ENCODE measurements at regions not wholly inside any gene's neighbourhood (a gene's known extent, or its start where the extent isn't known, plus 50 kb on each side); places are given as distances from the start of the nearest gene placed in this dataset.

DNA sequence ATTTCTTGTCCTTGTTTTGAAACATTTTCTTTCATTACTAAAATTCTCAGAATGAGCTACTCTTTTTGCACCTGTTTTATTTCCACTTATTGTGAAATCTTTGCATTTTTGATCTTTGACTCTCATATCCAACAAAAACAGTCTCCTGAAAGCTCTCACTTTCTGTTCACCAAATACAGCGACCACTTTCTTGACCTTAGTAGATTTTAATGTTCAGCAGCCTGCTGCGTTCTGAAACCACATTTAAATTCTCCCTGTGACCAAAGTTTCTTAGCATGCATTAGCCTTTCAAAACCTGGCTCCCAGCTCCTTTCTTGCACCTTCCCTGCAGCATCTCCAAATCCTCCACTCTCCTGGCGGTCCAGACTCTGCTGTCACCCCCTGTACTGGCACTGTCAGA is 404.4 kb upstream of the PDE3A start:
- no peak for ATAC-seq

DNA sequence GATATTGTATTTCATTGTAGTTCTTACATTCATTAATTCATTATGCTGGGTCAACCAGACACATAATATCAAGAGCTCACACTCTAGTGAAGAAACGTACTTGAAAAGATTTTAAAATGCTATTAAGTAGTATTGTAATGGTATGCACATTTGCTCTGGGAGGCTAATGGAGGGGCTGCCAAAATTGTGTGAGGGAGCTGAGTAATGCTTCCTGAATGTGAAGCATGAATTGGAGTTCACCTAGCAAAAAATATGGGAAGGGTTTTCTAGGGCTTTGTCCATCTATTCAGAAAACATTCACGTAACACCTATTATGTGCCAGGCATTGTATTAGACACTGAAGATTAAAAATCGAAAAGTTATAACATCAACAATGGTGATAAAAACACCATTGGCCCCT is 403.8 kb upstream of the PDE3A start:
- no peak for ATAC-seq

DNA sequence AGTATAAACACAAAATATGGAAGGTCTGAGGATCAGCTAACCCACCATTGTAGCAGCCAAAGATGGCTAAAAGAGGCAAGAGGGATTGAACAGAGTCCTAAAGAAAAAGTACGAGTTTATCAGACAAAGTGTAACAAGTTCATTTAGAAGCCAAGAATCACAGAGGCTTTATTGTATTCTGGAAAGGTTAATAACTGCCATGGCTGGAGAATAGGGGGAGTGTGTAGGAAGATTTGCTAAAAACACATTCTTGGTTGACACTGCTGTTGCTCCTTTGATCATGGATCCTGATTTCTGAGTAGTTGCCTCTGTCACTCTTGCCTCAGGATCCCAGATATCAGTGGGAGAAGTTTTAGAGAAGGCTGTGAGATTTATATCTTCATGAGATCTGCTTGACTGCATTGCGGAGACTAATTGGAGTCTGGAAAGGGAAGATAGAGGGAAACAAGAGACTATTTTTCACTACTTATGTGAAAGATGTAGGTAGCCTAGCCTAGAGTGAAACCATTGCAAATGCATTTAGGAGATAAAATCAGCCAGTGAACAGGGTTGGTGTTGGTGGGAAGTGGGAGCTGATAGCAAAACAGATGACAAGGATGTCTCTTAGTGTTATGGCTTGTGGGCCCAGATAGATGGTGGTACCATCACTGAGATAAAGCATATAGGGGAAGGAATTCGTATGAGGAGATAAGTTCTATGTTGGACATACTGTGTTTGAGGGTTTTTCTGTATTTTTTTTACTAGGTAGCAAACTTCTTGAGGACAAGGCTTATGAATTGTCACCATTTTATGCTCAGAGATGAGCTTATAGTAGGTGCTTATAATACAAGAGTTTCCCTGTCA is 402.9 kb upstream of the PDE3A start:
- ATAC-seq, result no peak

DNA sequence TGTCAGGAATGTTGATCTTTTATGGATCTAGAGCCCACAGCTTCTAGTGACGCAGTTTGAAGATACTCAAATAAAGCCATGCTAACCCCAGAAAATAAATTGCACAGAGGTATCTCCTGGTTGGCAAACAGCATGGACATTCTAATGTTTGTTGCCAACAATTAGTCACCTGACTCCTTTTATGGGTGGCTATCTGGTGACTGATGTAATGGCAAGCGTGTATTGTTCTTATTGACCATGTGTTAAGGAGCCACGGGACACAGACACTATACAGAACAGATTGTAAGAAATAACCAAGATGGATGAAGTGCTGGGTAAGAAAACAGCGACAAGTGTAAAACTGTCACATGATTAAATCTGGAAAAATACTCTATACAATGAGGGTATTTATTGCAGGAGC is 401.3 kb upstream of the PDE3A start:
- ATAC-seq, result no peak

DNA sequence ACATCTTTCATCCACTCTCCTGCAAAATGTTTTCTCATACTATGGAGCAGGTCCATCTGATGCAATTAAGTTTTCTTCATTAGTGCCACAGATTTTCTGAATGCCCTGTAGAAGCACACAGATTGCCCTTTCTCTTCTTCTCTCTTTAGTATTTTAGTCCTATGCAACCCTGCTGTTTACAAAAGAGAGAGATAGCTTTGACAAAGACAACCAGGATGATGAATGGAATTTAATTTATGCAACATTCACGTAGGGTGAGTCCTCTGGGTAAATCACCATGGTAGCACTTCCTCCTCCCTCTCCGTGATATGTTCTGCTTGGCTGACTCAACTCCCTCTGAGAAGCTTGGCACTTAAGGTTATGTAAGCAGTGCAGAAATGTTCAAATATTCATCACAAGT is 400.9 kb upstream of the PDE3A start:
- peak; percentile 94 for ATAC-seq

DNA sequence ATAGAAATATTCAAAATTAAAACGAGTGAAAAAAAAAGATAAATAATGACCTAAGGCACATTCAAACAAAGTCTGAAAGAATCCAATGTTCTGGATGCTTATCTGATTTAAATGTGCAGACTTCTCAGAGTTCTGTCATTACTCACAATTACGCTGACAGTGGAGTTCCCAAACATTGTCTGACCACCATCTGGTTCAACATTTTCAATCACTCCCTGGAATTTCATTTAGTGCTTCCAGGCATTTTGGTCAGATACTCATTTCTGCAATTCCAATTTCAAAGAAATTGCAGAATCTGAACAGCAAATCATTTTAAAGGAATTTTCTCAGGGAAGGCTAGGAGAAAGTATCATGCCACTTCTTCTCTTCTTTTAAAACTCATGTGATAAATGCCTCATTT is 398.2 kb upstream of the PDE3A start:
- no peak for ATAC-seq

DNA sequence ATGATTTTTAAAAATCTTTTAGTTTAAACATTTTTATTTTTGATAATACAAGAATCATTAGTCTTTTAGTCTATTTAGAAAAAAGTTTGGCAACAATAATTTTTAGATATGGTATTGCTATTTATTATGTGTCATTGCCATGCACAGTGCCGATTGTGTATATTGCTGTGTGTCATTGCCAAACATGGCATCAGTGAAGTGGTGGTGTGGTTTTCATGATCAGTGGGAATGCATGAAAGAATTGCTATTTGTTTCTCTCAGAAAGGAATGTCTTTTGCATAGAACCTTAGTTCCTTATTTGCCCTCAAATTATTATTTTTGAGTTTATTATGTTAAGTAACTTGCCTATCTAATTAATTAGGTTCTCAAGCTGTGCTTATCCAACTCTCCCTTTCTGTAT is 397.5 kb upstream of the PDE3A start:
- no peak for ATAC-seq

DNA sequence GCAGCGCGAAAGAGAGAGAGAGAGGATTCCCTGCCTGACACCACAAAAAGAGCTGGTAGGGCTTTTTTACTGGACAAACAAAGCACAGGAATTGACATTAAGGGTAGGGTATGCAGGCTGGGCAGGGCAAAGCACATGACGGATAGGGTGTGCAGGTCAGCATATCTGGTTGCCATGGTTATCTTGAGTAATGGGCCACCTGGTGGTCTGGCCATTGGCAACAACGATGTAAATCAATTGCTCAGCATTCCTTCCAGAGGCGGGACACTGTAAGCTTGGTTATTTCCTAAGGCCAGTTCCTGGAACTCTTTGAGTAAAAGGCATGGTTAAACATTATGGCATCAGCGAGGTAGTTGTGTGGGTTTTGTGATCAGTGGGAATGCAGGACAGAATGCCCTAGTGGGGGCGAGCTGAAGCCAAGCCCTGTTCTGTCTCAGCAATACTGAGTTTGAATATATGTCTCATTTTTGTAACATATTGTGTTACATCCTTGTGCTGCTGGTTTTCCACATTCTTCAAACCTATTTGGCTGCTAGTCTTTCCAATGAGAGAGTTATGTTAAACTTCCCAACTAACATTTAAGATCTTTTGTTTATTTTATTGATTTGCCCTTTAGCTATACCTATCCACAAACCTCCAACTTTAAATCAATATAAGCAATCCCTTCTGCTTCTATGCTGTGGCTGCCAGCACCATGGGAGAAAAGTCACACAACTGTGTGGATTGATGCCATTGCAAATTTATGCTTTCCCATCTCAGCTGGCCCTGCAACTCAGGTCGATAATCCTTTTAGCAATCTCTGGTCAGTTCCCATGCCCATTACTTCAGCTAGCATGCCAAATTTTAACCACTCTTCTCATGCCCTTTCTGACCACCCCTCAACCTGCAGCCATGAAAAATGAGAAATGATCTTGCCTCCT is 396.7 kb upstream of the PDE3A start:
- no peak for ATAC-seq

DNA sequence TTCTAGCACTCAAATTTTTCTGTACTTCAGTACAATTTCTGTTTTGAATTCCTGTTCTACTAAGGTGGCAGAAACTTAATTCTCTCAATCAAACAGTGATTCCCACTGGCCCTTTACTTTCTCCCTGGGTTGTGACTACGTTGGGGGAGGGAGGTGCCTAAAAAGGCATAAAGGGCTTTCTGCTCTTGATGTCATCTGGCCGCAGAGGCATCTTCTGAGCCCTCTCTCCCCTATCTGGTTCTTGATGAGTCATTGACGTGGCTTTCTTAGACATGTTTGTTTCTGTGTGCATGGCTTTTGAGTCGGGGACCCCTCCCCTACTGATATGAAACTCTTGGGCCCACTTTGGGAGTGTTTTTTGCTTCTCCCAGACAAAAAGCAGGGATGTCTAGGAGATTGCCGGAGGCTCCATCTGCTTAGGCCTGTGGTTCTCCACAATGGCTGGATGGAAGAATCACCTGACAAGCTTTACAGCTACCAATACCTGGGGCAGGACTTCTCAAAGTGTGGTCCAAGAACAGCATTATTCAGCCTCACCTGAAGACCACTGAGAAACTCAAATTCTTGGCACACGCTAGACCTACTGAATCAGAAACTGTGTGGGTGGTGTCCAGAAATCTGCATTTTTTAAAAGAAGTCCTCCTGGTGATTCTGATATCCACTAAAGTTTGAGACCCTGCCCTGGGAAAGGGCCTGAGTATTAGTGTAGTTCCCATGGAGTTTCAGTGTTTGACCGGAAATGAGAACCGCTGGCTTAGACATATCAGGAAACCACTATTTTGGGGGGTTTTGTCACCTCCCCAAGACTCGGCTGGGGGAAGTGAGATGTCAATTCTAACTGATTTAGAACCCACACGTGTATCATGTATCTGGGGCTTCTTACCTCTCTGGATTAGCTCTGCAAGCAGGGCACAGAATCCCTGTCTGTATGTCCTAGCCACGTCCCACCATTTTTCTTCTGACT is 395.7 kb upstream of the PDE3A start:
- ATAC-seq, result no peak

DNA sequence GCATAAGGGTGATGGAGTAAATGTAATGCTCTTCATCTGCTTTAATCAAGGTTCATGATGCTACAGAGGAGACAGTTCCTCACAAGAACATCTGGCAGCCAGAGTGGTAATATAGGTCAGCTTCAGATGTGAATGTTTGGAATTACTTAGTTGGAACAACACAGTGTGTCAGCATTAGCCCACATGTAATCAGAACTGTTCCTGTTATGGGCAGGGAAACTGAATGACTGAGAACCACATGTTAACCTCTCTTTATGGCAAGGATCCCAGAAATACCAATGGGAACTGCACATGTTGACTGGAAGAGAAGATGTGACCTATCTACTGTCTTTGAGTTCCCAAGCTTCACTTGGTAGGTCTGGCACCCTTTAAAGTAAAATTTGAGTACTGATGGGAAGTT is 390.1 kb upstream of the PDE3A start:
- ATAC-seq, result no peak

DNA sequence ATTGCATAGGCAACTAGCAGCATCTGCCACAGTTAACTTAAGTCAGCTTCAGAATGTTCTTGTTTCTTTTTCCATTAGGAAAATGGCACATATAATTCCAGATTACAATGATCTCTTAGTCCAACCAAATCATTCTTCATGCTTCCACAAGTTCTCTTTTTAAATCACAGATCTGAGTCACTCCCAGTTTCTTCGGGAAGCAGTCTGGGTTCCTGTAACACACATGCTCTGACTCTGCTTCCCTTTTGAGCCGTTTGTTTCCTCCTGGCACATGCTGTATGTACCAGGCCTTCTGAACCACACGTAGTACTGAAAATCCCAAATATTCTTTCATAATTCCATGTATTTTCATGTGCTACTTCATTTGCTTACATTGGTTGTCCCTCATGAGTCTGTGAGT is 388.8 kb upstream of the PDE3A start:
- ATAC-seq, result peak; percentile 61

DNA sequence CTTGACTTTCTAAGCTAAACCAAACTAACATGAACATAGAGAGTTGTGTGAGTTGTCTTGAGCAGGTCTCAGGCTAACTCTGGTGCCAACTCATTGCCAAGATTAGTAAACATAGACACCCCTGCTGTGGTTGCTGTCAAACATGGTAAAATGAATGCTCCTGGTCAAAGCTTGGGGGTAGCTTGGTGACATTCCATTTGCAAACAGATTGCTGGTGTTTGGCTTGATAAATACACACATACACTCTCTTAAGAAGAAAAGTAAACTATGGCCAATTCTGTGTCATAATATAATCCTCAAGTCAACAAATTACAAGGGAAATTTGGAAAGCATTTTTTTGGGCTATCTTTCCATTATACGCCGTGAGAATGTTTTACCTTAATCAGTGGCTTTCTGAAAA is 386.4 kb upstream of the PDE3A start:
- ATAC-seq, result no peak

DNA sequence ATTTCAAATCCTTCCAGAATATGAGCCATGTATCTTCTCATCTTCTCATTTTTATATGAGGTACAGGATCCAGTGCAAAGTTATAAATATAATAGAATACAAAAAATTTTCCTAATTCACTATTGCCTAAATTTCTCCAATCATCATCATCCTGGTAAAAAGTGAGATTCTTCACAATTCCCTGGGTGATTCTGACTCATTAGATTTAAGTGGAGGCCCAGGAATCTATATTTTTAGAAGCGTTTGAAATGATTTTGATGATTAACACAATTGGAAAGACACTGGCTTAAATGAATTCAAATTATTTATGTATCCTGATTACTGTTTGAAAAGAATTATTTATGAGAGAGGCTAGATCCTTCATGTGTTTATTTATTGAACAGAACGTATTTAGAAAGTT is 380.3 kb upstream of the PDE3A start:
- no peak for ATAC-seq

DNA sequence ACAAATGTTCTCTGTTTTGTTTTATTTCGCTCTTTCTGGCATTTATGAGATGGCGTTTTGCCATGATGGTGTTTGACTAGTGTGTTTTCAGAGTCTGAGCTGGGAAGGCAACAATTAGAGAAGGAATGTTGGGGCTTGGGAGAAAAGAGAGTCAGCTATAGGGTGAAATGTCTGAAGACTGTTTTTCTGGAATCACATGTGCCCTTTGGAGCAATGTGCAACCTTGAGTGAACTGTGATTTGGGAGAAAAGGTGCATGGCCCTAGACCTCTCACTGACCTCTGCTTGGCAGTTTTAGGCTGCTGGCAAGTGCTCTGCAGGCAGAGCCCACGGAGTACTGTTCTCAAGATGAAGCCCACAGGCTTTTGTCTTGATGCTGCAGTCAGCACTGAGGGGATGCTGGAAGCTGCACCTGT is 379.9 kb upstream of the PDE3A start:
- no peak for ATAC-seq

DNA sequence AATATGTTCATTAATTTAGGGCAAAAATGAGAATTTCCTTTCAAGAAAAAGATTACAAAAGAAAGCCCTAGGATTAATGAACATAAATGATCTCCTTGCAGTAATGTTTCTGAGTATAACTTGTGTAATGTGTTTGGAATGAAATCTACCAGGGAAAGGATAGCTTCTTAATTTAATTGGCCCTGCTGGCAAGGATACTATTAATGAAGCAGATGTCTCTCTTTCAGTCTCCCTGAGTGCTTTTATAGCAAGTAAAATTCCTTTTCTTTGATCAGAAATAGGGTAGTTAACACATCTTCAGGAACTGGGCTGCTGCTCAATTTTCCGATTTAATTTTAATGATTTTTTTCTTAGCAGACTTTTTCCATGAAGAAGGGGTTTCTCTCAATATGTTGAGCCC is 379.4 kb upstream of the PDE3A start:
- ATAC-seq, result no peak

DNA sequence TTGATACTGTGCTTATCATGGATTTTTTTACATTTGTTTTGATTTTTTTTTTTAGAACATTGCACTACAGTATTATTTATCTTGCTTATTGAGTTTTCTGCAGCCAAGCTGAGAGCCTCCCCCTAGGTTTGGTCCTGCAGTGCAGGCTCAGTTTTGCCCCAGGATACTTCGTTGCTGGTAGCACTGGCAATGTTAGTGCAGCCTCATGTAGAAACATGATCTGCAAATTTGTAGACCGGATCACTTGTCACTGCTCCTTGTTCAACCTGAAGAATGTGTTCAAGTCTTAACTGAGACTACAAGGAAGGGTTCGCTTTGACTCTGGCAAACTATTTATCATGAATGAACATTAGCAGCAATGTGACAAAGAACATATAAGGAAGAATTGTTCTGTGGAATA is 377.2 kb upstream of the PDE3A start:
- peak; percentile 38 for ATAC-seq

DNA sequence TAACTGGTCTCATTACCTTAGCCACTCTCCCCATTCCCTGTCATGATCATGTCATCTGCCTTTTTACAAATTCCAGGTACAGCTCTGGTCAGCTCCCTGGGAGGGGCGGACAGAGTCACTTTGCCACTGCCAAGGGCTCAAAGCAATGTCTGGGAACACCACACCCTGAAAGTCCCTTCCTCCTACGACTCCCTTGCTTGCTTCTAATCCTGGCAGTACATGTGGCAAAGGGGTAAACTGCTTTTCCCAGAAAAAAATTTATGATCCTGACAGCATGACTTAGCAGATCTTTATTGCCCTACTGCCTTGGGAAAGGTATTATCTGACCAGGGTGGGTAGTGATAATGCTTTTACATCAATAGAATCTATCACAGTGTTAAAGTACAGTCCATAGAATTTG is 376.0 kb upstream of the PDE3A start:
- no peak for ATAC-seq

DNA sequence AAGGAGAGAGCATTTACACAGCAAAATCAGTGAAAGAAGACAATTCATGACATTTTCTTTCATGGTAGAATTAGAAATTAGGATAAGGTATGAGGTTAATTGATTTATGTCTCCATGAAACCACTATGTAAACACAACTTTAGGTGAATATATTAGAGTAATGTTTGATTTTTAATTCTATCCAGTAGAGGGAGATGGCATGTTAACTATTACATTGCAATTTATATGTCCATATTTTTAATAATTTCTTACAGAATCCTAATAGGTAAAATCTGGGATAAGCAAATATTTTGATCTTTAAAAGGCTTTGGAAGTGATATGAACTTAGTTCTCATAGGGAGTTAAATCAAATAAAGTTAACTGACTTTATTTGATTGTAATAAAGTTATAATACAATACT is 373.4 kb upstream of the PDE3A start:
- ATAC-seq, result no peak

DNA sequence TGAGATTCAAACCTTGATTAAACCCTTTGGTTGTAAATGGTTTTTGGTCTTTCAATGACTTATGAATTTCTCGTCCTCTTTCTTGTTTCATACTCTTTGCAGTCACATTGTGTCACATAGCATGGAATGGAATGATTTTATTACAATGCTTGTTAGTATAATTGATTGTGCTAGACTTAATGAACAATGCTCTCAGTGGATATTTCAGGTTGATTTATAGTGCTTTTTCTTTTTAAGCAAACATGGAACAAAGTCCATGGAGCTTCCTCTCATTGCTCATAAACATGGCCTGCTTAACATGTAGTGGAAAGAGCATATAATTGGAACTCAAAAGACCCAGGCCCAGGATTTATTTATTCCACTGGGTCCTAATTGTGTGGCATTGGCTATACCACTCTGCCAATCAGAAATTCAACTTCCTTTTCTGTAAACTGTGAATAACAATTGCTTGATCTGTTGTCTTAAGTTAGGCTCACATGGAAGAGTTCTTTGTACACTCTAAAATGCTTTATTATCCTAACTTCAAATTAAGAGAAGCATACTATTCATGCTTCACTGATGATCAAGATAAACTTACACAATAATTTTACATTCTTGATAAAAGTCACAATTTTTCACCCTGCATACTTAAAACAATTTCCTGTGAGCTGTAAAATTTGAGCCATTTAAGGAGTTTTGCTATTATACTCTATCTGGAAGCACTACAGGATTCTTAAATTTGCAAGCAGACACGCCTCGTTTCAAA is 370.5 kb upstream of the PDE3A start:
- ATAC-seq, result no peak

DNA sequence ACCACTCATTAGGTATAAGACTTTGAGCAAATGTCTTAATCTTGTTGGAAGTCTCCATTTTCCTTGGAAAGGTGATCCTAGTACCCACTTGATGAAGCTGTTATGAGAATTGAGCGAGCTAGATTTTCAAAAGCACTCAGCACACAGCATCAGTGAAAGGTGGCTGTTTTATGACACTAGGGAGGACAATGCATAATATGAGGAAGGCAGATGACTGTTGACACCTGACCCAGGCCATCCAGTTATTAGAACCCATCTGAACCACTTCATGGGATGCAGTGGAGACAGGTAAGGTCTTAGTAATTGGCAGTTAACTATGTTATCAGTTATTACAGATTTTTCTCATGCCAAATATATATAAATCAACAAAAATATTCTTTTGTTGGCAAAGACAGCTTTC is 369.9 kb upstream of the PDE3A start:
- ATAC-seq, result no peak

DNA sequence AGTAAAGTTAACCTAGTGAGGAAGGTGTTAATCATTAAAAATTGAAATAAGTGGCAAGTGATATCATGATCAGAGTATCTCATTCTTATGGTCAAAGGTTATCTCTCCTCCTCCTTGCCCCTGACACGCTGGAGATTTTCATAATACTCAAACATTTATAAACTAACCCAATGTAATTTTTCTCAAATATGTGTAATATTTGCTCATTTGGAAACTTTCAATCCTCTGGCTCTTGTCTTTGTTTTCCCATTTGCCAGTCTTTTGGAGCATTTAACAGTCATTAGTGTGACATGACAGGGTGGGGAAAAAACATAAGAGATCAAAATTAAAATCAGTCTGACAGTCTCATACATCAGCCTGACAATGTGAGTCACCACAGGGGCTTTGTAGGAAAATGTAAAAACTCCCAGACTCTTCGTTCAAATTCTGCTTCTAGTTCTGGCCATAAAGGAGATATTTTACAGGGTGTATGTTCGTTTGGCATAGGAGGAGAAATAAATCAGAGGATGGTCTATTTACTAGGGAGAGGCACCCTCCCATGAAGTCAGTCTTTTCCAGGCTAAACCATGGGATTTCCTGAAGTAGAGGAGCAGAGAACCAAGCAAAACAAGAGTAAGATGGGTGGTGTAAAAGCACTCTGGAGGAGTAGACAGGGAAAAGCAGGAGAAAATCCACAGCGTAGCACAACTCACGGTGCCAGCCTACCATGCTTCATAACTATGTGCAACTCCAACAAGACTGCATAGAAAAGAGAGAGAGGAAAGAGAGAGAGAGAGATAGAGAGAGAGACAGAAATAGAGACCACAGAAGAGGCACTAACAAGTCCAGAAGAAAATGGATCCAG is 369.2 kb upstream of the PDE3A start:
- no peak for ATAC-seq

All from esophagus mucosa (tissue), 1 donor.